ENCODE measurements at regions not wholly inside any gene's neighbourhood (a gene's known extent, or its start where the extent isn't known, plus 50 kb on each side); places are given as distances from the start of the nearest gene placed in this dataset.
A peak's percentile ranks its signal among the peaks of the same experiment; 100 is the strongest.

DNA sequence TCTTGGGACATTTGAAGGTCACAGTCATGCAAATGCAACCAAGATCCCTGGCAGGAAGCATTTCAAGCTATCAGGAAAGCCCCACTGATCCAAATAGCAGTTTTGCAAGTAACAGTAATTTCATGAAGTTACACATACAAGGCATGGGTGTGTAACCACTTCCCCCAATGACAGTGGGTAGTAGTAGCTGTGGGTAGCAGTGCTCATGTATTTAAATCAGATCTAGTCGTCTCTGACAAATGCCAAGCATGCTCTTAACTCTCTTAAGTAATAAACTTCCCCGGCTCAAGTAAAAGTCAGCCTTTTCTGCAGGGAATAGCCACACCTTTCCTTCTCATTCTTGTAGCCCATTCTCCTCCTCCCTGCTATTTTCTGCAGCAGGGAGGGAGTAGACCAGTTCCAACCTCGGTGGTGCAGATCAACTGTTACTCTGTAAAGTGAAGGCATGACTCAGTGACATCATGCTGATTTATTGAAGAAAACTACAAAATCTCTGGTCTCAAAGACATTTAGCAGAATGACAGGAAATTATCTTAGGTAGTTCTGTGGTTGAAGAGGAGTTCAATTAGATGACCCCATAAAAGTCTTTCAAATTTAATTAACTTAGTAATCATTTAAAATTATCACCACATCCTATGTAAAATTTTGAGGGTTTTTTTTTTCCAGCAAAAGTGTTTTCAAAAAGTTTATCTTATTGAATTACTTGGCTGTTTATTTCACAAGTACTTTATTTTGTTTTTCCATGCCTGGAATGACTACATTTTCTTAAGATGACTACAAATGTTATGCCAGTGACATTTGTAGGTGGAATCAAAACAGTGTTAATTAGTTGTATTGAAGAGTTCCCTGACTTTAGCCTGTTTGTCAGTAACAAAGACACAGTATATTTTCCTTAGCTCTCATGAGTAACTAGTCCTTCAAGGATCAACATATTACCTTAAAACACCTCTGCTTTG, 568.3 kb downstream of the INHBA start:
- TF ChIP-seq, protein P1, sequence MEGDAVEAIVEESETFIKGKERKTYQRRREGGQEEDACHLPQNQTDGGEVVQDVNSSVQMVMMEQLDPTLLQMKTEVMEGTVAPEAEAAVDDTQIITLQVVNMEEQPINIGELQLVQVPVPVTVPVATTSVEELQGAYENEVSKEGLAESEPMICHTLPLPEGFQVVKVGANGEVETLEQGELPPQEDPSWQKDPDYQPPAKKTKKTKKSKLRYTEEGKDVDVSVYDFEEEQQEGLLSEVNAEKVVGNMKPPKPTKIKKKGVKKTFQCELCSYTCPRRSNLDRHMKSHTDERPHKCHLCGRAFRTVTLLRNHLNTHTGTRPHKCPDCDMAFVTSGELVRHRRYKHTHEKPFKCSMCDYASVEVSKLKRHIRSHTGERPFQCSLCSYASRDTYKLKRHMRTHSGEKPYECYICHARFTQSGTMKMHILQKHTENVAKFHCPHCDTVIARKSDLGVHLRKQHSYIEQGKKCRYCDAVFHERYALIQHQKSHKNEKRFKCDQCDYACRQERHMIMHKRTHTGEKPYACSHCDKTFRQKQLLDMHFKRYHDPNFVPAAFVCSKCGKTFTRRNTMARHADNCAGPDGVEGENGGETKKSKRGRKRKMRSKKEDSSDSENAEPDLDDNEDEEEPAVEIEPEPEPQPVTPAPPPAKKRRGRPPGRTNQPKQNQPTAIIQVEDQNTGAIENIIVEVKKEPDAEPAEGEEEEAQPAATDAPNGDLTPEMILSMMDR (IDR thresholded peaks at IDR 0.05; ENCODE audit: insufficient read depth, low read length, poor library complexity, severe bottlenecking): no peak
- DNase-seq (ENCODE audit: low read depth): peak; percentile 32
- Histone ChIP-seq H3K27me3 (ENCODE audit: control insufficient read depth, insufficient read depth, low read length) (no peaks in the 10 kb centered on the region), H3K36me3 (ENCODE audit: control insufficient read depth, insufficient read depth, low read length) (no peaks in the 10 kb centered on the region), H3K4me3 (ENCODE audit: low read depth, low read length) (no peak overlapping the region)

DNA sequence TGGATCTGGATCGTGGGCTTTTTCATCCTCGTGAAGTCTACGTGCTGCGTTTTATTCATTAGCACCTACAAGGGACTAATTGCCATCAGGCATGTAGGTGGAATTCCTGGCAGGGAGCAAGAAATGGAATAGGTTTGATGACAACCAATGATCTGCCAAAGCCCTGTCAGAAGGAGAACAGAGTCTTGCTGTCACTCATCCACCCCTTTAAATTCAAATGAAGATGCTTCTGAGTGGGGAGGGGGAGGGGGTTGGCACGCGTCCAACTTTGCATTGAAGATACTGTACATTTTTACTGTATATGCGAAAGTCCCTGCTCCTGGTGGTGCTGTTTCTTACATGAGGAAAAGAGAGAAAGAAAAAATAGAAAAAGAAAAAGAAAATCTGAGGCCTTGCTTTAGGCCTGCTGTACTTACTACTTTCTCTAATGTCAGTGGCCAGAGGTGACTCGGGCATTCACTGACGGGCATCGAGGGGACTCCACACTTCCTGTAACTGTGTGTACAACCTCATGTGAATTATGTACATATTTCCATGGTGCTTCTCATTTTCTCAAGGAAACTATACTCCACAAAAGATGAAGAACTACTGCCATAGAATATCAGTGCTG, 569.1 kb downstream of the INHBA start:
- TF ChIP-seq, protein P1 (IDR thresholded peaks at IDR 0.05; ENCODE audit: insufficient read depth, low read length, poor library complexity, severe bottlenecking): no peak
- H3K4me3 ChIP-seq (ENCODE audit: low read depth, low read length): no peak overlapping the region
- no peaks in the 10 kb centered on the region for H3K36me3 ChIP-seq (ENCODE audit: control insufficient read depth, insufficient read depth, low read length)
- no peak for DNase-seq (ENCODE audit: low read depth)
- no peaks in the 10 kb centered on the region for H3K27me3 ChIP-seq (ENCODE audit: control insufficient read depth, insufficient read depth, low read length)

DNA sequence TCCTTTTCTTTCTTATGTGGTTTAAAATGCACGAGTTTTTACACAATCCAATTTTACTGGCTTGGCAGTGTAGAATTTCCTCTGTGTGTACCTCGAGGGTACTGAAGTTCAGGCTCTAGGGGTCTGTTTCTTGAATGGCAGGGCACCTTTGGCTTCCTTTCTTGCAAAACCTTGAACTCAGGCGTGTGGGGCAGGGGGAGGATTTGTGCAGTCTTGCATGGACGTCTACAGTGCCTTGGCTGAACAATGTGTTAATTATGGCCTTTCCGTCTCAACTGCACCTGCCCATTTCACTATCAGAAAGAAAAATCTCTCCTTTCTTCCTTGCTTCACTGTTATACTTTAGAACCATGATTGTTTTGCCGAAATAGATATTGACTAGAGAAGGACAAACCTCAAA, 570.9 kb downstream of the INHBA start:
- Histone ChIP-seq H3K4me3 (ENCODE audit: low read depth, low read length) (no peak overlapping the region), H3K36me3 (ENCODE audit: control insufficient read depth, insufficient read depth, low read length) (no peaks in the 10 kb centered on the region), H3K27me3 (ENCODE audit: control insufficient read depth, insufficient read depth, low read length) (no peaks in the 10 kb centered on the region)
- no peak for DNase-seq (ENCODE audit: low read depth)
- TF ChIP-seq, protein P1 (IDR thresholded peaks at IDR 0.05; ENCODE audit: insufficient read depth, low read length, poor library complexity, severe bottlenecking): no peak

DNA sequence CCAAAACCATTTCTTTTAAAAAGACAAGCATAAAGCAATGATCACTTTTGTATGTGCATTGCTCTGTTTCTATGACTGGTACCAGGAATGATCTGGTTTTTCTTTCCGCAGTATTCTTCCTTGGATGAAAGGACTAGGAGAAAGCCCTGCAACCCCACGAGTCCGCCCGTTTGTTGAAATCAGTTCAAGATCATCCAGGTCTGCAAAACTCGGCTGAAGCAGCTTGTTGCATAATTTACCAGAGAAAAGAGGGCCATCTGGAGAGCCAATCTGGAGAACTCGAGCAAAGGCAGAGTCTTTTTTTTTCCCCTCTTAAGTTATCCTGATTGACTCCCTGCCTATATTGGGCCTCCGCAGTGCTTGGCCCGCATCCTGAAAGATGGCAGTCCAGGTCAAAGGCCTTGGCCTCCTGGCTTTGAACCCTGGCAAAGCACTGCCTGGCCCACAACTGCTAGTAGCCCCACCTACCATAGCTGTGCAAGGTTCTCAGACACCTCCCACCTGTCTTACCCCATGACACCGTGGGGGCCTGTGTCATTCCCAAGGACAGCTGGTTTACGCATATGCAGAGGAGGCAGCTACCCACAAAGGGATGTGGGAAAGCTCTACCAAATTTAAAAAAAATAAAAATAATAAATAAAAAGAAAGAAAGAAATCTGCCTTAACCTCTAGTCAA, 572.2 kb downstream of the INHBA start:
- no peaks in the 10 kb centered on the region for H3K27me3 ChIP-seq (ENCODE audit: control insufficient read depth, insufficient read depth, low read length)
- H3K36me3 ChIP-seq (ENCODE audit: control insufficient read depth, insufficient read depth, low read length): no peaks in the 10 kb centered on the region
- TF ChIP-seq, protein P1 (IDR thresholded peaks at IDR 0.05; ENCODE audit: insufficient read depth, low read length, poor library complexity, severe bottlenecking): no peak
- no peak for DNase-seq (ENCODE audit: low read depth)
- no peak overlapping the region for H3K4me3 ChIP-seq (ENCODE audit: low read depth, low read length)

DNA sequence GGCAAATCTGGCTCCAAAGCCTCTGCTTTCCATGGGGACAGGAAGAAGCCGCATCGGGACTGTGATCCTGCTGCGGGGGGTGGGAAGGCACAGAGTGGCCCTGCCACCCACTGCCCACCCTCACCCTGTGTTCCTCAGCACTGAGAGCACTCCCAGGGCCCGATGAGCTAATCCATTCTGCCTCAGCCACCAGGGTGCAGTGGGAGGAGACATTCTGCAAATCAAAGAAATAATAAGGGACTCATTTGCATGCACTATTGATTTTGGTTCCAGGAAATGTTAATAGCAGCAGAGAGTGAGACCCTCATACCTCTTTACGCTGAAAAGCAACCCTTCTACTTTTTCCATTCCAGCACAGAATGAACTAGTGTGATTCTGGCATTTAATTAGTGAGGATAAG, 572.8 kb downstream of the INHBA start:
- no peak for DNase-seq (ENCODE audit: low read depth)
- Histone ChIP-seq H3K4me3 (ENCODE audit: low read depth, low read length) (no peak overlapping the region), H3K36me3 (ENCODE audit: control insufficient read depth, insufficient read depth, low read length) (no peaks in the 10 kb centered on the region), H3K27me3 (ENCODE audit: control insufficient read depth, insufficient read depth, low read length) (no peaks in the 10 kb centered on the region)
- TF ChIP-seq, protein P1 (IDR thresholded peaks at IDR 0.05; ENCODE audit: insufficient read depth, low read length, poor library complexity, severe bottlenecking): no peak

All from kidney epithelial cell (primary cell).